Amniotic stem cell (primary cell): ENCODE measurements at regions not wholly inside any gene's neighbourhood (a gene's known extent, or its start where the extent isn't known, plus 50 kb on each side); places are given as distances from the start of the nearest gene placed in this dataset.
"Not testable (repeated sequence)": the region's sequence is repeated elsewhere in the genome, so short reads cannot be mapped to it uniquely, and the experiment has no call there.

Experiments used
- DNase-seq: peaks from one replicate; lab custom pipeline; 2025; lab: John Stamatoyannopoulos, UW

DNA sequence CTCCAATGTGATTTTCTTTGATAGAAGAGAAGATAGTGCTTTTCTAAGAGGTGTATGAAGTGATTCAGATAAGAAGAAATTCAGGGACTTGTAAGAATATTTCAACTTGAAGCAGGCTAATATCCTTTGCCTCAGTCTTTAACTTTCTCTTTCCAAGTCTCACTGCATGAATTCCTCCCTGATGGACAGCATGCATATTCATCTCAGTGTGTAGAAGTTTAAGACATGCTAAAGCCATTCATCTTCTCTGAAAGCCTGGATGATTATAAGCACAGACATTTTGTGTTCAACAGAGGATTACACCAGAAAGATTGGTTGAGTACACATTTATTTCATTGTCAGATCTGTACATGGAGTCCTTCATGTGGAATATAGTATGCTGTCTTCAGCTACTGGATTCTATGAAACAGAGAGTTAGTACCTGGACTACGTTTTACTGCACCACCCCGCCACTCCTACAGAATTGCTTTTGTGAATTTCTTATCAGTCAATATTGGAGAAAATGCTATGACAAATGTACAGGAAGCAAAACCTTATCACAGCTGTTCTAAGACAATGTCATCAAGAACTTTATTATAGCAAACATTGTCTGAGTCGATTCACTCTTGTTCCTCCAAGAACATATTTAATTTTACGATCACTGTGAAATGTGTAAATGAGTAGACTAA lies 1346.1 kb downstream of the OTOL1 start:
- no peak for DNase-seq

DNA sequence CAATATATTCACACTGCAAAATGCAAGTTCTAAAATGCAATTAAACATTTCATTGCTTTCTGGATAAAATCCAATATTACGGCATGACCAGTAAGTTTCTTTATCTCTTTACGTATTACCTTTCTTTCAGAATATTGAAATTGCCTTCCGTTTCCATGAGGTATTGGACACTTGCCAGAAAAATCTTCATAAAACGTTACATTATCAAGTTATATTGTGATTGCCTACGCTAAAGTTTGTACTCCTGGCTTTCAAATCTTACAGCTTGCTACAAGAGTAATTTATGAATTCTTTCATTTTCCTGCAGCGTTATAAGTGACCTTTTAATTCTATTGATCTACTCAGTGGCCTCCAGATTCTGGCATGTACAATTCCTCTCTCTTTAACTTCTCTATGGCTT lies 1349.3 kb downstream of the OTOL1 start:
- DNase-seq, result no peak

DNA sequence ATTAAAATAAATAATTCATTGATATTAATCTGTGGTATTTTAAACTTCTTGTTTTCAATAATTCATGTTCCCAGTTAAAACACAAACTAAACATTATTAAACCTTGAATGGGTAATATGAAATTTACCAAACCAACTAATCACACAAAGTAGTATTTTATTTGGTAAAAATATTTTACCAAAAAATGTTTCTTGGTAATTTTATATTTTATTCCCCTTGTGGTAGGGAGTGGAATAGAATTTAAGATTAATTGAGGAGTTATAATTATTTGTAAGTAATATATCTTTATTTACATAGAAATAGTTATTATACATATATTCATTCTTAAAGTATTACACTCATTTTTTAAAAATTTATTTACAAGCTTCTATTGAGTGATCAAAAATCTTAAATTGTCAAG lies 1350.9 kb downstream of the OTOL1 start:
- no peak for DNase-seq

DNA sequence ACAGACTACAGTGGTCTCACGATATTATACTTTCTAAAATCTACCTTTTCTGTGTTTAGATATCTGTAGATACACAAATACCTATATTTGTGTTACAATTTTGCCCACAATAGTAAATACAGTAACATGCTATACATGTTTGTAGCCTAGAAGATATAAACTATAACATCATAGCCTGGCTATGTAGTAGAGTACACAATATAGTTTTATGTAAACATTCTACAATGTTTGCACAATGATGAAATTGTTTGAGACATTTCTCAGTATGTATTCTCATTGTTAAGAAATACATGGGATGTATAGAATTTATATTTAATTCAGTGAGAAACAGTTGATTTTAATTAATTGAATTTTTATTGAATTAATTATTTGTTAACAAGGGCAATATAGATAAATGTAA lies 1367.0 kb downstream of the OTOL1 start:
- DNase-seq, result no peak

DNA sequence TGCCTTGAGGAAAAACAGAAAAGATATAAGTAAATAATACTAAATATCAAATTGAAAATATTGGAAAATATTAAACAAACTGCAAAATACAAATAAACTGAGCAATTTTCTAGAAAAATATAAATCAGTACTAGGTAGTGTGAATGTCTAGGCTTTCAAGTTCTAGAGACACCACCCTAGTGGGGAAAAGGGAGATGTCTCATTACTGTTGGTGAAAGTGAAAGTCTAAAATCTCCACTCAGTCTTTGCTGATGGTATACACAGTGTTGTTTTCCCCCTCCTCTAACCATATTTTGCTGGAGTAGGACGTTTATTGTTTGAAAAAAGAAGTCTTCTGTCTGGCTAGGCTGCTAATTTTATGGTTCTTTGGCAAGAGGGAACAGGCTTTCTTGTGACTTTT lies 1368.9 kb downstream of the OTOL1 start:
- DNase-seq, result no peak

DNA sequence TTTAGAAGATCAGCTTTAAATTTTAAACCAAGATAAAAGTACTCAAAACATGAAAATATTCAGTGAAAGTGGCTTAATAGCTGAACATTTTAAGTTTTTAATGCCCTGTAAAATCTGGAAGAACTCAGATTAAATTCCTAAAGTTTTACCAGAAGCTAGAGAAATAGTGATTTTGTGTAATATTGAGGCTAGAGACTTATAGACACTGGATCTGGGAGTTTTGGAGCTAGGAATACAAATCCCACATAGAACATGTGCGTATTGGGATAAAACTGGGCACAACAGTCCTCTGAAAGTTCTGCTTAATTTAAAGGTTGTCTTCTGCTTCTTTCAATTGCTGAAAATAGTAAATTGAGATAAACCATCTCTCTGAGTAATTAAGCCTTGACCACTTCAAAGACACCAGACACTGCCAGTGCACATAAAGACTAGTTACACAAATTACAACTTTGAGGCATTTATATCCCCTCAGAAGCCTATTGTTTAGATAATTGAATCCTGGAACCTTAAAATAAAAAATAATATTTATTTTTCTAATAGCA lies 1382.5 kb downstream of the OTOL1 start:
- no peak for DNase-seq

DNA sequence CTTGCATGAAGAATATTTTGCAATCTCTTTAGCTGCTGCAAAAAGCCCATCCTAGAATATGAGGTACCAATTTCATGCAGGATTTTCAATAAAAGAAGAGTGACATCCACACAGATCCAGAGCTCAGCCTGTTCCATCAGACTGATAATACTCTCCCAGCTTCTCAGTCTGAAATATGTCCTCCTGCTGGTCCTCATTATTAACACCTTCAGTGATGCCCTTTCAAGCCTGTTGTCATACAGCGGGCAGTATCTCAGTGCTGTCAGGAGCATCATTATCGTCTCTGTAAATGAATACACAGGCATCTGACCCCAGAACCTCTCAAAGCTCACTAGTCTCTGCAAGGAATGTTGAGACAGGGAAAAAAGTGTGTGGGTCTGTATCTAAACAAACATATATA lies 1387.8 kb downstream of the OTOL1 start:
- DNase-seq, result no peak

DNA sequence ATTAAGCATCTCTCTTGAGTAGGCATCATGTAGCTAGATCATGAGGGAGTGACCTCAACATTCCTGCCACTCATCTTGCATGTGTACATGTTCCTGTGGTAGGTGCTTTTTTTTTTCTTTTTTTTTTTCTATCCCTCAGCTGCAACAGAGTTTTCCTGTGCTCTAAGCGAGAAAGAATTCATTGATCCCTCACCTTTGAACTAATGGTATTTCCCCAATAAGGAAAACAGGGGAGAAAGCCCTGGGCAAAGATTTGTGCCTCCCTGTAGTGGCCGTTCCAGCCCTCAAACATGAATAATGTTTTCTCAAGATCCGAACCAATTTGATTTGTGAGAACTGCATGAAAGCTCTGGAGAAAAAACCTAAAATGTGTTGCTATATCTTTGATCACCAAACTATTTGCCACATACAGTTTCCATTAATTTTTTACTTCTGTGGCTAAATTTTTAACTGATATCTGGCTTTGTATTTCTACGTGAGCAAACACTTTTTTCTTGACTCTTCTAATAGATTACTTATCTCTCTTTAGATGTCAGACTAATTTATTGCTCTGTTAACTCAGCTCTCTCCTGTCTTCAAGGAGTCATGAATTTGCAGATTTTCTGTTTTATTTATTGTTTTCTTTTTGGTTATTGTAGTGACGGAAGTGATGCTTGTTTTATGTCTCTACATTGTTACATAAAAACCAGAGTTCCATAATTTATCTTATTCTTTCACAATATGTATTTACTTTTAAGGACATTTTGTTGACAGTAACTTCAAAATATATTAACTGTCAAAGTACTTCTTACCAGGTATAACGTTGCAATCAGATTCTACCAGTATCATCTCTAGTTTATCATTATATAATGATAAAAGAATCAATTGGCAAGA lies 1396.5 kb downstream of the OTOL1 start:
- DNase-seq, result no peak

DNA sequence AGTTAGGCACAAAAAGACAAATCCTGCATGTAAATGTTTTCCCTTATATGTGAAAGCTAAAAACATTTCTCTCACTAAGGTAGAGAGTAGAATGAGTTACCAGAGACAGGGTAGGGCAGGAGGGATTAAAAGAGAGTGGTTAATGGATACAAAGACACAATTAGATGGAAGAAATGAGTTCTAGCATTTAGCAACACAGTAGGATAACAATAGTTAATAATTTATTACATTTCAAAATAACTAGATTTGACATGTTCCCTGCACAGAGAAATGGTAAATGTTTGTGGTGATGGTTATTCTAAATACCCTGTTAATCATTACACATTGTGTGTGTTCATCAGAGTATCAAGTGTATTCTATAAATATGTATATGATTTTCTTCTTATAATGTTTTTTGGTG lies 1400.7 kb downstream of the OTOL1 start:
- DNase-seq, result no peak

DNA sequence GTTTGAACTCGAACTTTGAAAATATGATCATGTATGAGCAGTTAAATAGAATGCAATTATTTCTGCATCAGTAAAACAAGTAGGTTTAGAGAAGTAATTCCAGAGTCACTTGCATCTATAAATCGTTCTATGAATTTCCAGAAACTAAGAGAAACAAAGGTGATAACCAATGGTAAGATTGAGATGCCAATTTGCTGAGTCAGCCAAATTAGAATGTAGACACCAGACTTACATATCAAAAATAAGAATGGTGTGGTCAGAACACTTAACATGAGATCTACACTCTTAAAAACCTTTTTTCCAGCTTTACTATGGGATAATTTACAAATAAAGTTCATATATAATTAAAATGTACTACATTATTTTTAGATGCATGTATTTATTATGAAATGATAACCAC lies 1435.9 kb downstream of the OTOL1 start:
- DNase-seq, result no peak

DNA sequence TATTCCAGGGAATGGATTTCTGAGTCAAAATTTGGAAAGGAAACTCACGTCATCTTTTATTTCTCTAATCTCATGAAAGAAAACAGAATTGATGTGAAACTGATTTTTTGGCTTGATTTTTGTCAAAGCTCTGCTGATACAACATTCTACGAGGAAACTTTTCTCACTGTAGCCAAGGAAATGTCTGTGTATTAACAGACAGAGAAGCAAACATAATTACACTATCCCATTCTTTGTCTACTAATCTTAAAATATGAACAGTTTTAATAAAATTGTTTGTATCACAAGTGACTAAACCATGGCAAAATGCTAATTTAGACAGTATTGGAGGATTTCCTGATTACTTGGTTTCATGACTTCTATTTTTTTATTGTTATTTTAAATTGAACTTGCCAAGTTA lies 1437.0 kb downstream of the OTOL1 start:
- DNase-seq, result no peak

DNA sequence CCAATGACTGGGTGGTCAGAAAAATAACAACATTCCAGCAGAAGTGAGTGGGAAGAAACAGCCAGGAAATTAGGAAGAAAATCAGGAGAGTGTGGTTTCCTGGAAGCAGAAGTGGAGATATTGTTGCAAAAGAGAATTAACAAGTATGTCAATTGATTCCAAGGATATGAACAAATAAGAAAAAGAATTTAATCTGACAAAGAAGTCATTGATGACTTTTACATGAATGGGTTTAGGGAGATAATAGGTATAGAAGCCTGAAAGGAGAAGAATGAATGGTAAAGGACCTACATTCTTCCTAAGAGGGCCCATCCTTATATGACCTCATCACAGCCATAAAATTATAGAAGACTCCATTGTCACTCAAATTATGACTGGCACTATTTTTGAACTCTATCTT lies 1440.1 kb downstream of the OTOL1 start:
- no peak for DNase-seq

DNA sequence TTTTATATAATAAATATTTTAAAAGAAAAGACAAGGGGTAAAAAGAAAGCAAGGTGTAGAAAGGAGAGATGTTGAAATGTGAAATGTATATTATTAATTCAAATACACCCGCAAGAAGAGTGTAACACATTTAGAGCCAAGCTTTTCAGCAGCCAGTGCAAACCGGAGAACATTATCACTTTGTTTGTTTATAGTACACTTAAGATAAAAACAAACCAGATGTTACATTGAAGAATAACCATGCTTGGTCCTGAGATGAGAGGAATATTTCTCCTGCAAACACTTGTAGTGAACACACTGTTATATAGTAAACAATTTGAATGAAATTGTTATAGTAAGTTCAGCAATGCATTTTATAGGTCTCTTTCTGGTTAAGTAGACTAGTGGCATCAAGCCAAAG lies 1441.5 kb downstream of the OTOL1 start:
- no peak for DNase-seq

DNA sequence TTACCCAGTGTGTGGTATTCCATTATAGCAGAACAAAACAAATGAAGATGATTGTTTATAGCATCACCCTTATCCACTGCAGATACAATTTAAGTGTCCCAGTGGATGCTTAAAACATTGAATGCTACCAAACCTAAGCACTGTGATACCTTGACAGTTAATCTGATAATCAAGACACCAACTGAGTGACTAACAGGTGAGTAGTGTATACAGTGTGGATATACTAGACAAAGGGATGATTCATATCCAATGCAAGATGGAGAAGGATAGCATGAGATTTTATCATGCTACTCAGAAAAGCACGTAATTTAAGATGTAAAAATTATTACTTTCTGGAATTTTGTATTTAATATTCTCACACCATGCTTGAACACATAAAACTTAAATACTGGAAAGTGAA lies 1449.0 kb downstream of the OTOL1 start:
- DNase-seq, result no peak

DNA sequence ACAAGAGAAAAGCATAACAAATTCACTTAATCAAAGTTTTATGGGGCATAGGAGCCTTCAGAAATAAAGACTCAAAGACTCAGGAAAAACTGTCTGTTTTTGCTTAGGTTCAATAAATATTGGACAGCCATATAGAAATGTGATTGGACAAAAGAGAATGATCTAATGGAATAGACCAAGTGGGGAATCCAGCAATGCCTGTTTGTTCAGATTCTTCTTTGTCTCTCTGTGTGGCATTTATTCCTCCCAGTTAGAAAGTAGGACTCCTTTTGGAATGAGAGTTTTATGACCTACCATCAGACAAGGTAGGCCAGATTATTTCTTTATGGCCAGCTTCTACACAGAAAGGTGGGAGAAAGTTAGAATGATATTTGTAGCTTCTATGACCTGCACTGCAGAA lies 1460.1 kb downstream of the OTOL1 start:
- no peak for DNase-seq

DNA sequence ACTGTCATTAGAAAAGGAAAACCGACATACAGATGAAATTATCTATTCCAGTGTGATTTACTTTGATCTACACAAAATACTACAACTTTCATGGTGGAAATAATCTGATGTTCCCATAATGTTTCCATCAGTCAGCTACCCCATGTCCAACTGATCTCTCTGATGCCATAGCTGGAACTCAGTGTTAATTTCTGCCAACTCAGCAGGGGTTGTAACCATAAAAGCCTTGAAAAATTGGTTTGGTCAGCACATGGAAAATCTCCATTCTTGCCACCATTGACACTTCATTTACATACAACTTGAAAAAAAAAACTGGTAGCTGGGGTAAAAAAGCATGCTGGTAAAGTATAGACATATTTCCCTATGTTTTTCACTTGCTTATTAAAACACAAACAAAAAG lies 1463.7 kb downstream of the OTOL1 start:
- DNase-seq, result no peak

DNA sequence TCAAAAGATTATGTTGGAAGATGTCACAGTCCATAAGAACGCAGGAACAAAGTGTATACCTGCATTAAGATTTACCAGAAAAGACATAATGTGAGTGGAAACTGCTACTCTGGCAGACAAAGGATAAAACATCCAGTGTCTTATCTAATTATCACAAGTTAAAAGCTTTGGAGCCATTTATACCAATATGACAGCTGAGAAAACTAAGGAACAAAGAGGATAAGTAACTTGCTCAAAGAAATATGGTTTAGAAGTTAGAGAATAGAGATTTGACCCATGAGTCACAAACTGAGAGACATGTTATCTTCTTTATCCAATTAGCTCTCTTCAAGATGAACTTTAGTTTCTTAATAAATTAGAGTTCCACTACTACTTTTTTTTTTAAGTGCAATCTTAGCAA lies 1473.7 kb downstream of the OTOL1 start:
- no peak for DNase-seq

DNA sequence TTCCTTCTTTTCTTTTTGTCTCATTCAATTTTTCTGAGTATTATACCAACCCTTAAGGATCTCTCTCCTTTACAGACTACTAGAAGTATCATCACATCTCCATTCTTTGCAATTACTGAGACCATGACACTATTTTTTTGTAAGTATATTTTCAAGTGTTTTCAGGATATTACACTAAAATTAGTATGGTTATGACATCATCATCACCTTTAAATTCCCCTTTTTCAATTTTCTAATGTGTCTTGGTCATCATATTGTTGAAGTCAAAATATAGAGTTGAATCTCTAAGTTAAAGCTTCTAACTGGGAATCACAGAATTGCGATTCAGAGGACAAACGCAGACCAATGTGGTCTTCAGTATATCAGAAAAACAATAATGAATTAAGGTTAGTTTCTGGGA lies 1475.1 kb downstream of the OTOL1 start:
- no peak for DNase-seq

DNA sequence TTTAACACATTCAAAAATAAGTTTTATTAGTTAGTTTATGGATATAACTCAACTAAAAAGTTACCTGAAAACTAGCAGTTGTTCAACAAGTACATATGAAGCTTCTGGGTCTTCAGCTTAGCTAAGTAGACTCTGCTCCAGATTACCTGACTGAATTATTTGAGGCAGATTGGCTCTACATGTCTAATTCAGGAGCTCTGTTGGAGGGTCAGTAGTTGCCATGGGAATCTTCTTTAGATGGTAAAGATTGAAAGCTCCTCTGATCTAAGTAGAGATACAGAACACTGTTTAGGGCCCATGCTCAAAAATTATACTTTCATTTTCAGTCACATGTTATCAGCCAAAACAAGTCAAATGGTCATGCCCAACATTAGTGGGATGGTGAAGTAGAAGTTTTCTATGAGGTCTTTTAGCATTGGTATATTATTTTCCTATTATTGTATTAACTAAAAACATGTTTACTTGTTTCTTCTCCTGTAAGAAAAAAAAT lies 1476.9 kb downstream of the OTOL1 start:
- DNase-seq, result no peak

DNA sequence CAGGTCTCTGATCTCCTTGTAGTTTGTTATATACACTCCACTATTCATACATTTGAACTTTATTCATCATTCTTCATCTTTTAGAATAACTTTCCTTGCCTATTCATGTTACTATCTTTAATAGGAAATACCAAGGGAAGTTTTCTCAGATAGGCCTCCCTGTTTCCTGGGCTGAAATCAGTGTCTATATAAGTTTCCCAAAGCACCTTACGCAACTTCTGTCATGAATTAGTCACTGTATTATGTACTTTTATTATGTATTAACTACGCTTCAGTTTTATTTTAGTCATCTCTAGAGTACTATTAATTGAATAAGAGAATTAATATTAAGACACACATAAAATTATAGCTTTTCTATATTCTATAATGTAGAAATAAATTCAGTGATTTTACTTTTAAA lies 1481.5 kb downstream of the OTOL1 start:
- no peak for DNase-seq

DNA sequence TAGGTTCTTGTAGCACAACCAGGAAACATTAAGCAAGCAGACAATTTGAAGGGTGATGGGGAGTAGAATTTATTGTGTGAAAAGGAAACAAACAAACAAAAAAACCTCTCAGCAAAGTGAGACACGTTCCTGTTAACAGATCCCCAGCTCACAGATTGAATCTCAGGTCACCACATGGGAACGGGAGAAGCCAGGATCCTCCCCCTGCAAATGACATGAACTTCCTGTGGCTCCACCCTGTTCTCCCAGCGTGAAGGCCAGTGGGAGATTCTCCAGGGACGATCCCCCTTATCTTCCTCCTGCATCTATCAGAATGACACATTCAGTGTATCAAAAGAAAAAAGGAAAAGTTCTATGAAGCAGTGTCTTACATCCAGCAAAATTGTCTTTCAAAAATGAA lies 1488.1 kb downstream of the OTOL1 start:
- no peak for DNase-seq

DNA sequence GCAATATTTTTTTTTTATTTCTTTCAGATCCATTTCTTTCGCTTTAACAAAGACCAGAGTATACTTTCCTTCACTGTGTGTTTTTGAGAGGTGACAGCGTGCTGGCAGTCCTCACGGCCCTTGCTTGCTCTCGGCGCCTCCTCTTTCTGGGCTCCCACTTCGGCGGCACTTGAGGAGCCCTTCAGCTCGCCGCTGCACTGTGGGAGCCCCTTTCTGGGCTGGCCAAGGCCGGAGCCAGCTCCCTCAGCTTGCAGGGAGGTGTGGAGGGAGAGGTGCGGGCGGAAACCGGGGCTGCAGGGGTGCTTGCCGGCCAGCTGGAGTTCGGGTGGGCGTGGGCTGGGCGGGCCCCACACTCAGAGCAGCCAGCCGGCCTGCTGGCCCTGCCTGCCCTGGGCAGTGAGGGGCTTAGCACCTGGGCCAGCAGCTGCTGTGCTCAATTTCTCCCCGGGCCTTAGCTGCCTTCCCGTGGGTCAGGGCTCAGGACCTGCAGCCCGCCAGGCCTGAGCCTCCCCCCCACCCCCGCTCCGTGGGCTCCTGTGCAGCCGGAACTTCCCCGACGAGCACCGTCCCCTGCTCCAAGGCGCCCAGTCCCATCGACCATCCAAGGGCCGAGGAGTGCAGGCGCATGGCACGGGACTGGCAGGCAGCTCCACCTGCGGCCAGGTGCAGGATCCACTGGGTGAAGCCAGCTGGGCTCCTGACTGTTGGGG lies 1490.6 kb downstream of the OTOL1 start:
- DNase-seq, result not testable (repeated sequence)

DNA sequence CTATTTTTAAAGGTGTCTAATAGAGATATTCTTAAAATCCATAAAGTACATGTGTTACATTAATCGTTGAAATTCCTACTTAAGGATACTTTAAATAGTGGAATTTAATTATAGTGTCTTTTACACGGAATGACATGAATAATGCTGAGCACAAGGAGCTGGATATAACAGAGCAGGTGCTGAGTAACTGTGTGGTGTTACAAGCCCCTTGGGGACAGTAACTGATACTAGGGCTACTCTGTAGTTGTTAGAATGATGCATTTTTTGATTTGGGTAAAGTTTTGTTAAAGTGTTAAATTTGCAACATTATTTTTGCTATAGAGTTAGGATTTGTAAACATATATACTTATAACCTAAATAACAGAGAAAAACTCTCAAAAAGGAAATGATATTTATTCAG lies 1496.1 kb downstream of the OTOL1 start:
- no peak for DNase-seq
